Mesenchymal stem cell (in vitro differentiated cells and primary cell): ENCODE measurements at regions not wholly inside any gene's neighbourhood (a gene's known extent, or its start where the extent isn't known, plus 50 kb on each side); places are given as distances from the start of the nearest gene placed in this dataset.

Source experiments
- DNase-seq: peaks from one replicate; pipeline ENCODE4 v3.0.0-alpha.2; 2013
- H2AFZ ChIP-seq: one replicate; pipeline ENCODE4 v1.6.1; 2013; ENCODE audit warnings: low read depth, mild to moderate bottlenecking, control low read depth, inconsistent platforms, low read length, moderate library complexity
- H2AK5ac ChIP-seq: 2 replicates; pipeline ENCODE4 v1.6.1; 2013; ENCODE audit warnings: low read length, moderate library complexity, mild to moderate bottlenecking, inconsistent platforms; ENCODE audit not compliant: severe bottlenecking
- H2BK120ac ChIP-seq: one replicate; pipeline ENCODE4 v1.6.1; 2013; ENCODE audit warnings: low read depth, mild to moderate bottlenecking, inconsistent platforms, low read length, moderate library complexity
- H2BK12ac ChIP-seq, 2 experiments: one replicate each; pipeline ENCODE4 v1.6.1; 2013; ENCODE audit warnings: inconsistent platforms in 2 of 2, low read length in 2 of 2, mild to moderate bottlenecking in 2 of 2, moderate library complexity in 2 of 2, control low read depth in 1 of 2
- H2BK15ac ChIP-seq: one replicate; pipeline ENCODE4 v1.6.1; 2013; ENCODE audit warnings: mild to moderate bottlenecking, low read depth, inconsistent platforms; ENCODE audit not compliant: poor library complexity, severe bottlenecking
- H2BK5ac ChIP-seq: 2 replicates; pipeline ENCODE4 v1.6.1; 2013; ENCODE audit warnings: low read depth, mild to moderate bottlenecking, low read length, control low read depth, inconsistent platforms; ENCODE audit not compliant: poor library complexity, severe bottlenecking
- H3K14ac ChIP-seq, 2 experiments: one replicate each; pipeline ENCODE4 v1.6.1; 2013; ENCODE audit warnings: inconsistent platforms in 2 of 2, low read length in 2 of 2, control low read depth in 1 of 2, mild to moderate bottlenecking in 1 of 2, moderate library complexity in 1 of 2
- H3K18ac ChIP-seq, 2 experiments: one replicate each; pipeline ENCODE4 v1.6.1; 2013; ENCODE audit warnings: inconsistent platforms in 2 of 2, low read length in 2 of 2, control low read depth in 1 of 2, low read depth in 1 of 2, mild to moderate bottlenecking in 1 of 2
- H3K23ac ChIP-seq, 2 experiments: one replicate each; pipeline ENCODE4 v1.6.1; 2013; ENCODE audit warnings: inconsistent platforms in 2 of 2, low read length in 2 of 2, mild to moderate bottlenecking in 2 of 2, moderate library complexity in 2 of 2, control low read depth in 1 of 2
- H3K27ac ChIP-seq: 2 replicates; pipeline ENCODE4 v1.5.1; 2013; ENCODE audit warnings: mild to moderate bottlenecking, moderate library complexity, low read length, control low read depth, inconsistent platforms; ENCODE audit not compliant: poor library complexity, severe bottlenecking
- H3K27me3 ChIP-seq, 2 experiments: 2 replicates each; pipeline versions ENCODE4 v1.6.1 to v1.7.0; 2013; ENCODE audit warnings: low read length in 2 of 2, mild to moderate bottlenecking in 2 of 2, moderate library complexity in 2 of 2, control low read depth in 1 of 2, inconsistent platforms in 1 of 2; ENCODE audit not compliant: control insufficient read depth in 1 of 2, insufficient read depth in 1 of 2
- H3K36me3 ChIP-seq, 2 experiments: 2 replicates each; pipeline versions ENCODE4 v1.6.1 to v1.7.0; 2013; ENCODE audit warnings: low read length in 2 of 2, control low read depth in 1 of 2, inconsistent platforms in 1 of 2, low read depth in 1 of 2, mild to moderate bottlenecking in 1 of 2; ENCODE audit not compliant: insufficient read depth in 2 of 2, control insufficient read depth in 1 of 2
- H3K4ac ChIP-seq, 2 experiments: one replicate each; pipeline ENCODE4 v1.6.1; 2013; ENCODE audit warnings: inconsistent platforms in 2 of 2, low read length in 2 of 2, mild to moderate bottlenecking in 2 of 2, moderate library complexity in 2 of 2, control low read depth in 1 of 2, low read depth in 1 of 2
- H3K4me1 ChIP-seq: 2 replicates; pipeline ENCODE4 v1.6.1; 2013; ENCODE audit warnings: low read depth, low read length, control low read depth; ENCODE audit not compliant: control insufficient read depth, insufficient read depth
- H3K4me2 ChIP-seq: 2 replicates; pipeline ENCODE4 v1.6.1; 2013; ENCODE audit warnings: low read length, mild to moderate bottlenecking, inconsistent platforms; ENCODE audit not compliant: poor library complexity, severe bottlenecking
- H3K4me3 ChIP-seq, 2 experiments: 2 replicates each; pipeline versions ENCODE4 v1.5.1 to v1.7.0; 2013; ENCODE audit warnings: low read length in 2 of 2, mild to moderate bottlenecking in 2 of 2, control low read depth in 1 of 2, low read depth in 1 of 2; ENCODE audit not compliant: insufficient read depth in 1 of 2
- H3K79me1 ChIP-seq: replicated peaks from 2 replicates; pipeline ENCODE4 v1.6.1; 2013; ENCODE audit warnings: mild to moderate bottlenecking, control low read depth, low read length, inconsistent platforms; ENCODE audit not compliant: poor library complexity, severe bottlenecking
- H3K9ac ChIP-seq: 2 replicates; pipeline ENCODE4 v1.7.0; 2013; ENCODE audit warnings: mild to moderate bottlenecking, low read length, moderate library complexity
- H3K9me3 ChIP-seq: 2 replicates; pipeline ENCODE4 v1.7.0; 2013; ENCODE audit warnings: mild to moderate bottlenecking, low read length; ENCODE audit not compliant: control insufficient read depth
- H4K8ac ChIP-seq: one replicate; pipeline ENCODE4 v1.6.1; 2013; ENCODE audit warnings: inconsistent platforms, mild to moderate bottlenecking, low read length, moderate library complexity
- H4K91ac ChIP-seq: one replicate; pipeline ENCODE4 v1.6.1; 2013; ENCODE audit warnings: mild to moderate bottlenecking, low read length, inconsistent platforms
- WGBS: methylation state at CpG from one replicate; pipeline ENCODE4 v1.1.7; 2013; ENCODE audit warnings: mixed read lengths; 5-methylcytosine and 5-hydroxymethylcytosine counted together

- no peak overlapping the region for H3K27ac ChIP-seq
- no peak overlapping the region for H3K4me3 ChIP-seq
- H2AFZ ChIP-seq, result no peak overlapping the region
- H3K27me3 ChIP-seq, result no peaks in the 10 kb centered on the region
- WGBS, result 50% methylated on average over 6 of the region's 6 CpGs
- H2AK5ac ChIP-seq, result no peak overlapping the region
- H3K9me3 ChIP-seq, result no peaks in the 10 kb centered on the region
- H2BK120ac ChIP-seq, result no peak overlapping the region
- H3K9ac ChIP-seq, result no peak overlapping the region
- H2BK15ac ChIP-seq, result no peak overlapping the region
- H4K8ac ChIP-seq, result no peak overlapping the region
- no peak overlapping the region for H4K91ac ChIP-seq
- H3K14ac ChIP-seq, result no peak overlapping the region
- no peak overlapping the region for H3K23ac ChIP-seq
- no peak overlapping the region for H3K18ac ChIP-seq
- no peak overlapping the region for H2BK5ac ChIP-seq
- peaks cover 2% of the 10 kb centered on the region for H3K4me1 ChIP-seq
- peak; percentile 46 for DNase-seq
- H3K4ac ChIP-seq, result no peak overlapping the region
- no peaks in the 10 kb centered on the region for H3K36me3 ChIP-seq
- H3K79me1 ChIP-seq, result no peaks in the 10 kb centered on the region
- no peak overlapping the region for H3K4me2 ChIP-seq
- no peak overlapping the region for H2BK12ac ChIP-seq
These were observed 591.0 kb upstream of the TMEM132C start for GRCh38 chr12:127675936-127676335.

DNA sequence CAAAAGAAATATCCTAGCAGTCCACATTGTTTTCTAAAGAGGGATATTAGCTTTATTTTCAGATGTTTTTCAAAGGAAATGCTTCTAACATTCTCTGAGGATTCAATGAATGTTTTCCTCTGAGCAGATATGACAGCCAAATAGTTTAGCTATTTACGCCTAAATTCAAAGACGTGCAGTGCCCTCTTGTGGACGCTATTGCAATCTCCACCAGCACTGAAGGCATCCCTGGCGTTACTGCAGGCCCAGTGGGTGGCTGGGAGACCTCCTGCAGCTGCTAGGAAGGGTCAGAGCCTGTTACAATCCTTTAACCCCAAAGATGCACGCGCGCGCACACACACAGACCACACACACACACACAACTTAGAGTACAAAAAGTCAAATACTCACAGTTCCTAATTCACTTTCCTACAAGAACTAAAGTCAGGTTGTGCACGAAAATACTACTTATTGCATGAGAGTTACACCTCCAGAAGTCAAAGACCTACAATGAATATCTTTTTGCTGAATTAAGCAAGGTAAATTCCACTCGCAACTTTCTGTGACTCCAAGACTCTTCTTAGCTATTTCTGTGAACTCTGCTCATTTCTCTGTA, 589.3 kb upstream of the TMEM132C start:
- no peak overlapping the region for H2BK15ac ChIP-seq
- H3K27ac ChIP-seq, result no peak overlapping the region
- no peak overlapping the region for H4K8ac ChIP-seq
- no peak overlapping the region for H3K4me3 ChIP-seq
- H2AFZ ChIP-seq, result no peak overlapping the region
- H3K4me2 ChIP-seq, result no peak overlapping the region
- H3K9ac ChIP-seq, result peak overlapping the region; percentile 71
- no peaks in the 10 kb centered on the region for H3K36me3 ChIP-seq
- H3K23ac ChIP-seq, result no peak overlapping the region
- no peak overlapping the region for H2BK120ac ChIP-seq
- H3K18ac ChIP-seq, result no peak overlapping the region
- H3K14ac ChIP-seq, result no peak overlapping the region
- WGBS, result 17% methylated on average over 10 of the region's 10 CpGs
- H4K91ac ChIP-seq, result no peak overlapping the region
- H2AK5ac ChIP-seq, result no peak overlapping the region
- H3K4me1 ChIP-seq, result peaks cover 2% of the 10 kb centered on the region
- H2BK12ac ChIP-seq, result no peak overlapping the region
- no peaks in the 10 kb centered on the region for H3K9me3 ChIP-seq
- no peaks in the 10 kb centered on the region for H3K27me3 ChIP-seq
- H2BK5ac ChIP-seq, result no peak overlapping the region
- H3K4ac ChIP-seq, result no peak overlapping the region
- DNase-seq, result peak; percentile 70
- no peaks in the 10 kb centered on the region for H3K79me1 ChIP-seq

GRCh38 chr12:127678945-127679344, 588.0 kb upstream of the TMEM132C start:
- Histone ChIP-seq H3K4ac (no peak overlapping the region), H3K27me3 (no peaks in the 10 kb centered on the region), H2BK5ac (no peak overlapping the region), H3K14ac (no peak overlapping the region), H3K23ac (no peak overlapping the region), H4K91ac (no peak overlapping the region), H3K27ac (no peak overlapping the region), H3K4me2 (no peak overlapping the region), H2BK120ac (no peak overlapping the region), H2BK15ac (no peak overlapping the region), H3K79me1 (no peaks in the 10 kb centered on the region), H2AFZ (no peak overlapping the region), H3K36me3 (no peaks in the 10 kb centered on the region), H4K8ac (no peak overlapping the region), H3K4me3 (no peak overlapping the region), H3K9me3 (no peaks in the 10 kb centered on the region), H2AK5ac (no peak overlapping the region), H3K9ac (no peak overlapping the region), H3K4me1 (peaks cover 2% of the 10 kb centered on the region), H2BK12ac (no peak overlapping the region), H3K18ac (no peak overlapping the region)
- DNase-seq, result no peak
- 81% methylated on average over 3 of the region's 7 CpGs for WGBS

DNA sequence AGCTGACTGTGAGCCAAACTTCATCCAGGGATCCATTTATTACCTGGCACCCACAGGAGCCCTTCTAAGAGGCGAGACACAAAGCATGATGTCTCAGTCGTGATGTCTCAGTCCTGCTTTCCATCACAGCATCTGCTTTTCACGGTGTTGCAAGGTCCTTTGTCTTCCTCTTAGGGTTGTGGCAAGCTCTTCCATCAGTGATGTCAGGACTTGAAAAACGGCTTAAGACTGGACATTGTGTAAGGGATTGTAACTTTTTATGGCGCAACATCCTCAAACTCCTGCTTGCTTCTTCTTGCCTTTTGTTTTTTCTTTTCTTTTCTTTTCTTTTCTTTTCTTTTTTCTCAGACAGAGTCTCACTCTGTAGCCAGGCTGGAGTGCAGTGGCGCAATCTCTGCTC, 586.5 kb upstream of the TMEM132C start:
- Histone ChIP-seq H3K79me1 (no peaks in the 10 kb centered on the region), H2AK5ac (no peak overlapping the region), H3K4me2 (no peak overlapping the region), H2BK12ac (no peak overlapping the region), H3K18ac (no peak overlapping the region), H2BK15ac (no peak overlapping the region), H2AFZ (no peak overlapping the region), H3K4me1 (peaks cover 2% of the 10 kb centered on the region), H4K8ac (no peak overlapping the region), H4K91ac (no peak overlapping the region), H3K9ac (no peak overlapping the region), H2BK120ac (no peak overlapping the region), H3K27ac (no peak overlapping the region), H3K4me3 (no peak overlapping the region), H3K27me3 (no peaks in the 10 kb centered on the region), H3K14ac (no peak overlapping the region), H2BK5ac (no peak overlapping the region), H3K36me3 (no peaks in the 10 kb centered on the region), H3K23ac (no peak overlapping the region), H3K4ac (no peak overlapping the region), H3K9me3 (no peaks in the 10 kb centered on the region)
- whole genome bisulfite sequencing, result 81% methylated on average over 5 of the region's 6 CpGs
- peak; percentile 52 for DNase-seq
